Activated naive CD8-positive, alpha-beta T cell treated with anti-CD3 and anti-CD28 coated beads, Interleukin-2, amount 50 U/mL, for 16 hours (primary cell): ENCODE measurements at regions not wholly inside any gene's neighbourhood (a gene's known extent, or its start where the extent isn't known, plus 50 kb on each side); places are given as distances from the start of the nearest gene placed in this dataset.
"Not testable (repeated sequence)": the region's sequence is repeated elsewhere in the genome, so short reads cannot be mapped to it uniquely, and the experiment has no call there.

Source experiments
- DNase-seq: peaks from one replicate; pipeline ENCODE4 v3.0.0-alpha.2; 2020; ENCODE audit warnings: low read depth, low spot score

- DNase-seq = no peak
Observed at GRCh38 chr3:102307442-102307841, 127.4 kb upstream of the ZPLD1 start.

- DNase-seq = no peak
Observed at GRCh38 chr3:102329066-102329465, 105.7 kb upstream of the ZPLD1 start.

- no peak for DNase-seq
Observed at GRCh38 chr3:102329561-102329960, 105.3 kb upstream of the ZPLD1 start.

GRCh38 chr3:102332205-102332604 lies 102.6 kb upstream of the ZPLD1 start:
- no peak for DNase-seq

GRCh38 chr3:102332934-102333333 lies 101.9 kb upstream of the ZPLD1 start:
- DNase-seq = no peak

GRCh38 chr3:102336130-102336529 lies 98.7 kb upstream of the ZPLD1 start:
- DNase-seq = no peak

- no peak for DNase-seq
Observed at GRCh38 chr3:102339671-102340070, 95.1 kb upstream of the ZPLD1 start.

GRCh38 chr3:102346897-102347296 lies 87.9 kb upstream of the ZPLD1 start:
- DNase-seq = no peak

- no peak for DNase-seq
Observed at GRCh38 chr3:102348904-102349303, 85.9 kb upstream of the ZPLD1 start.

- no peak for DNase-seq
Observed at GRCh38 chr3:102353148-102353547, 81.7 kb upstream of the ZPLD1 start.

- DNase-seq = no peak
Observed at GRCh38 chr3:102353805-102354204, 81.0 kb upstream of the ZPLD1 start.

GRCh38 chr3:102354818-102355515 lies 79.8 kb upstream of the ZPLD1 start:
- no peak for DNase-seq

GRCh38 chr3:102356506-102356905 lies 78.3 kb upstream of the ZPLD1 start:
- no peak for DNase-seq

GRCh38 chr3:102357313-102357712 lies 77.5 kb upstream of the ZPLD1 start:
- DNase-seq = not testable (repeated sequence)

GRCh38 chr3:102360183-102360860 lies 74.5 kb upstream of the ZPLD1 start:
- no peak for DNase-seq

GRCh38 chr3:102361101-102361500 lies 73.7 kb upstream of the ZPLD1 start:
- DNase-seq = no peak

GRCh38 chr3:102366116-102366515 lies 68.7 kb upstream of the ZPLD1 start:
- not testable (repeated sequence) for DNase-seq

- DNase-seq = no peak
Observed at GRCh38 chr3:102374863-102375634, 59.8 kb upstream of the ZPLD1 start.

GRCh38 chr3:102378216-102378615 lies 56.6 kb upstream of the ZPLD1 start:
- no peak for DNase-seq

GRCh38 chr3:102382201-102382600 lies 52.6 kb upstream of the ZPLD1 start:
- not testable (repeated sequence) for DNase-seq
